Small intestine (tissue), 7 donors: ENCODE measurements at regions not wholly inside any gene's neighbourhood (a gene's known extent, or its start where the extent isn't known, plus 50 kb on each side); places are given as distances from the start of the nearest gene placed in this dataset.
A peak's percentile ranks its signal among the peaks of the same experiment; 100 is the strongest.

Experiments
- DNase-seq, 2 donors: peaks; one replicate each; pipeline versions ENCODE4 v3.0.0 to v3.0.0-alpha.2; 2013
- FAIRE-seq: peaks from 2 replicates; lab custom pipeline; 2012; peaks lifted over from hg19 to GRCh38; lab: Jason Lieb, UNC
- H3K27ac ChIP-seq, 3 donors: one replicate each; pipeline ENCODE4 v1.5.1; 2013; ENCODE audit warnings: low read length in 2 of 3, mild to moderate bottlenecking in 2 of 3, control low read depth in 1 of 3, inconsistent platforms in 1 of 3, low read depth in 1 of 3, moderate library complexity in 1 of 3
- H3K27me3 ChIP-seq, 3 donors: one replicate each; pipeline ENCODE4 v1.6.1; 2013; ENCODE audit warnings: low read length in 3 of 3, inconsistent platforms in 1 of 3; ENCODE audit not compliant: control insufficient read depth in 3 of 3, insufficient read depth in 3 of 3
- H3K36me3 ChIP-seq, 3 donors: one replicate each; pipeline ENCODE4 v1.6.1; 2013; ENCODE audit warnings: low read length in 3 of 3, inconsistent platforms in 1 of 3, low read depth in 1 of 3, mild to moderate bottlenecking in 1 of 3, moderate library complexity in 1 of 3; ENCODE audit not compliant: control insufficient read depth in 3 of 3, insufficient read depth in 2 of 3
- H3K4me1 ChIP-seq, 3 donors: one replicate each; pipeline ENCODE4 v1.6.1; 2013; ENCODE audit warnings: low read length in 2 of 3, inconsistent platforms in 1 of 3, low read depth in 1 of 3, mild to moderate bottlenecking in 1 of 3, moderate library complexity in 1 of 3; ENCODE audit not compliant: control insufficient read depth in 3 of 3, insufficient read depth in 2 of 3
- H3K4me3 ChIP-seq, 3 donors: one replicate each; pipeline ENCODE4 v1.5.1; 2013; ENCODE audit warnings: low read length in 3 of 3, control low read depth in 1 of 3, inconsistent platforms in 1 of 3, low read depth in 1 of 3, mild to moderate bottlenecking in 1 of 3, moderate library complexity in 1 of 3
- H3K9me3 ChIP-seq, 2 donors: one replicate each; pipeline ENCODE4 v1.6.1; 2013; ENCODE audit warnings: low read depth in 1 of 2, low read length in 1 of 2; ENCODE audit not compliant: control insufficient read depth in 2 of 2, insufficient read depth in 1 of 2
- WGBS, 3 donors: extraction: QIAGEN DNeasy Blood & Tissue Kit; methylation state at CpG; one replicate each; pipeline ENCODE4 v1.1.7; 2013; 5-methylcytosine and 5-hydroxymethylcytosine counted together
- donor health status: healthy with polysubstance abuse.
- donor health status: control.
- donor health status: control.
- donor health status: Bipolar disorder and iron deficiency.
- donor health status: healthy.

DNA sequence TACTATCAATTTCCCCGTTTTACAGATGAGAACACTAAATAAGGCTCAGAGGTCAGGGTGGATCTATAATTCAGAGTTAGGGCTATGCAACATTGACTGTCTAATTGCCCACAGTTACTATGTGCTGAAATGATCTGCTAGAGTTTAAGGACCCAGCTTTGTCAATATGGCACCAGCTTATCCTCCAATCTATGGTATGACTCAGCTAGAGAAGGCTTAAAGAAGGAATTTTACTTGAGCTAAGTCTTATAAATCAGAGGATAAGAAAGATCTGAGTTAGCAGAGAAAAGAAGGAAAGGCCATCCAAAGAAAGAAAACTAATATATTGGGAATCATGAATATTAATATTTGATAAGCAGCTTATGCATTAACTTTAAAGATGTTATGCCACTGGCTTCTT lies 78.1 kb downstream of the ASB9 start:
- DNase-seq = no peak

DNA sequence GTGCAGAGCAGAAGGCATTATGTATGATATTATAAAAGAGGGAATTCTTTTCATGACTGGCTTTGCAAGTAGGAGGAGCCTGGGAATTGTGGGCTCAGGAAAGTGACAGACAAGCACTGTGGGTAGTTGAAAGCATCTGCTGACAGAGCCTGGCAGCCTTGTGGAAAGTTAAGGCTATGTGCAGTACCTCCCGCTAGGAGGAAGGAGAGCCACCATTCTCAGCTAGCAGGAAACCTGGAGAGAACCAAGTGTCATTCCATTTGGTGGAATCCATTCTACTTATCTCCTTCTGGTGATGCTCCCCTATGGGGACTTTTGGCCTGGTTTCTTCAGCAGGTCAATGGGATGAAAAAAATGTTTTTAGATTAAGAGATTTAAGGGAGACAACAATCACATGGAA lies 81.8 kb downstream of the ASB9 start:
- FAIRE-seq = no peak
- Histone ChIP-seq H3K4me3 (no peak overlapping the region), H3K4me1 (no peaks in the 10 kb centered on the region), H3K27me3 (no peaks in the 10 kb centered on the region), H3K36me3 (no peaks in the 10 kb centered on the region), H3K27ac (no peak overlapping the region), H3K9me3 (no peaks in the 10 kb centered on the region)
- WGBS, 3 donors = 83 to 92% (median 89%) methylated on average over 1 of the region's 1 CpG
- no peak for DNase-seq

More for the DNA sequence above, 78.1 kb downstream of the ASB9 start:
- WGBS, 3 donors = 50 to 77% (median 57%) methylated on average over 1 of the region's 1 CpG
- no peak overlapping the region for H3K4me3 ChIP-seq
- no peaks in the 10 kb centered on the region for H3K9me3 ChIP-seq
- no peak for FAIRE-seq
- H3K36me3 ChIP-seq = no peaks in the 10 kb centered on the region
- H3K4me1 ChIP-seq = no peaks in the 10 kb centered on the region
- no peak overlapping the region for H3K27ac ChIP-seq
- H3K27me3 ChIP-seq = no peaks in the 10 kb centered on the region

DNA sequence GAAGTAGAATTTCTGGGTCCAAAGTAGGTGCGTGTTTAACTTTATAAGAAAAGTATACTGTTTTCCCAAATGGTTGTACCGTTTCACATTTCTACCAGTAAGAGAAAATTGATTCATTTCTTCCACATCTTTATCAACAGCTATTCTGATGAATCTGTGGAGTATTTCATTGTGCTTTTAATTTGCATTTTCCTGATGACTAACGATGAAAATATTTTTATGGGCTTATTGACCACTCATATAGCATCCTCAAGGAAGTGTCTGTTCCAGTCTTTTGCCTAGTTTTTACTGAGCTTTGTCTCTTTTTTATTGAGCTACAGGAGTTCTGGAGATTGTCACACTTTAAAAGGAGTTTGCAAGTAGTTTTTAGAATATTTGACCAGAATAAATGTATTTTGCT lies 92.6 kb downstream of the ASB9 start:
- DNase-seq = no peak
- no peak for FAIRE-seq
- Histone ChIP-seq H3K4me1 (no peaks in the 10 kb centered on the region), H3K4me3 (no peak overlapping the region), H3K9me3 (no peaks in the 10 kb centered on the region), H3K27ac (no peak overlapping the region), H3K36me3 (no peaks in the 10 kb centered on the region), H3K27me3 (peaks cover 0 to 2% (median 0%) of the 10 kb centered on the region in 3 donors)
- 65 to 89% (median 85%) methylated on average over 3 of the region's 3 CpGs for WGBS, 3 donors

DNA sequence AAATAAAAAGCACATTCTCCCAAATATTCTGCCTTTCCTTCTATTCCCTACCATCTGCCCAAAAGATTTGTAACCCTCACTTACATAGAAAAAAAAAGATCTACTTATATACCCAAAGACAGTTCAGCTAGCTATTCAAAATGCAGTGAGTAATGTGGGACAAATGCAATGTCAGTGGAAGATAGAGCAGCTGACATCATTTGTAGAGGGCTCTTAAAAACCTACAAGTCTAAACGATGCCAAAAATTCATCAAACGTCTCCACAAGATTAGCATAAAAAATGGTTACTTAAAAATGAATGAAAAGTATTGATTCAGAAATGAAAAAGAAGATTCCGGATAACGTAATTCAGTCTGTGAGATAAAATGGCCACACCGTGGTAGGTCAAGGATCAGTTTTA lies 96.5 kb downstream of the ASB9 start:
- H3K9me3 ChIP-seq = no peaks in the 10 kb centered on the region
- WGBS, 3 donors = 77 to 88% (median 87%) methylated on average over 5 of the region's 5 CpGs
- DNase-seq (no peak), FAIRE-seq (no peak)
- H3K27me3 ChIP-seq = no peaks in the 10 kb centered on the region
- no peaks in the 10 kb centered on the region for H3K36me3 ChIP-seq
- no peak overlapping the region for H3K4me3 ChIP-seq
- no peaks in the 10 kb centered on the region for H3K4me1 ChIP-seq
- no peak overlapping the region for H3K27ac ChIP-seq

DNA sequence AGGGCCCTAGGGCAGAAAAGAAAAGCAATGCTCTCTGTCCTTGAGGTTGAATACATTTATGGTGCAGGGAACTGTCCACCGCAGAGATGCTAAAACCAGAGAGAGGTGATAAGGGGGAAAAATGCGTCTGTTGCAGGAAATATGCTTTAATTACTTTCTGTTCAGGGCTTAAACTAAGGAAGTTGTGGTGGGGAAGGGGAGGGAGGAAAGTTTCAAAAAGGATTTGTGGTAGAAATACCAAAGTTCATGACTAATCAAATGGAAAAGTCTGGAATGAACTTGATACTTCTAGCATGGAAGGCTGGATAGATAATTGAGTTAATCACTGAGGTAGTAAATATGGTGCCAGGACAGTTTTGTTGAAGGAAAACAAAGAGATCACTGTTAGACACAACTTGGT lies 99.0 kb downstream of the ASB9 start:
- Histone ChIP-seq H3K36me3 (no peaks in the 10 kb centered on the region), H3K4me1 (no peaks in the 10 kb centered on the region), H3K4me3 (no peak overlapping the region), H3K9me3 (no peaks in the 10 kb centered on the region), H3K27ac (no peak overlapping the region), H3K27me3 (no peaks in the 10 kb centered on the region)
- WGBS, 3 donors = 35 to 47% (median 37%) methylated on average over 2 of the region's 2 CpGs
- FAIRE-seq (no peak), DNase-seq (no peak)

DNA sequence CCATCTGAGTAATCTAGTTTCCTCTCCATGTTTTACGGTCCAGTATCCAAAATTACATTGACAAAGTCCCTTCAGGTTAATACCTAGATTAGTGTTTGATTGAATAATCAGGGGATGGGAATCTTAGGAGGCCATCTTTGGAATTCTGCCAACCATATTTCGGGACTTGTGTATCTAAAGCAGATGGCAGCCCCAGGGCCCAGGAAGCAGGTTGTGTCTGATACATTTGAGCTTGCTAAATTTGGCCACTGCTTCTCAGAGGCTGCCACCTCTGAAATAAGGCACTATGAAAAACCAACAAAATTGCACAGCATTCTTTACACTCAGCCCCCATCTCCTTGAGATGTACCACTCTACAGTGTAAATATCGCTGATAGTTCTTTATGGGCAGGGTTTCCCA lies 102.1 kb downstream of the ASB9 start:
- H3K9me3 ChIP-seq = no peaks in the 10 kb centered on the region
- no peaks in the 10 kb centered on the region for H3K27me3 ChIP-seq
- no peak for DNase-seq
- H3K36me3 ChIP-seq = no peaks in the 10 kb centered on the region
- no peak for FAIRE-seq
- H3K27ac ChIP-seq = no peak overlapping the region
- 77 to 90% (median 88%) methylated on average over 3 of the region's 3 CpGs for whole genome bisulfite sequencing, 3 donors
- H3K4me3 ChIP-seq = no peak overlapping the region
- H3K4me1 ChIP-seq = no peaks in the 10 kb centered on the region

DNA sequence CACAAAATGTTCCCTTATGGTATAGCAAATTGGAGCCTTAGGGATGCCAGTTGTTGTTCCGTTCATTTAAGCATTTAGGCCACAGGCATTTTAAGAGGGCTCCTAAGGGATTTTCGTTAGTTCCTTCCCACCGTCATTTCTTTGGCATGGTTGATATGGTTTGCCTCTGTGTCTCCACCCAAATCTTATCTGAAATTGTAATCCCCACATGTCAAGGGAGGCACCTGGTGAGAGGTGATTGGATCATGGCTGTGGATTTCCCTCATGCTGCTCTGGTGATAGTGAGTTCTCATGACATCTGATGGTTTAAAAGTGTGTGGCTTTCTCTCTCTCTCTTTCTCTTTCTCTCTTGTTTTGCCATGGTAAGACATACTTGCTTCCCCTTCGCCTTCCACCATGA lies 104.1 kb downstream of the ASB9 start:
- Histone ChIP-seq H3K27ac (no peak overlapping the region), H3K27me3 (no peaks in the 10 kb centered on the region), H3K36me3 (no peaks in the 10 kb centered on the region), H3K9me3 (no peaks in the 10 kb centered on the region), H3K4me1 (no peaks in the 10 kb centered on the region), H3K4me3 (no peak overlapping the region)
- WGBS, 3 donors = 79 to 94% (median 92%) methylated on average over 4 of the region's 4 CpGs
- DNase-seq (no peak), FAIRE-seq (no peak)

DNA sequence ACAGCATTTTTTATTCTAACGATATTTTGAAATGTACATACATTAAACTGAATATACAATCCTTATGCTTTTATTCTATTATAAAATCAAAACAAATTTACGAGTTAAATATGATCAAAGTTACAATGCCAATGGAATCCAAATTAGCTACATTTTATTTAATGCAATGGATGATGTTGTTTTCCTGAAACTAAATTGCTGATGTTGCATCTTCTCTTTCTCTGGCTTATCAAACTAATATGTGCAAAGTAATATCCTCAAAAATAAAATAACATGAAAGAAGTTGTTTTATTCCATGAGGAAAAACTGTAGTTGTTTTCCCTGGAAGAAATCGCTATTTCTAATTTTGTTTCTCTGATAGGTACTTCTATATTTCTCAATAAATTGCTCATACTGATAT lies 106.8 kb downstream of the ASB9 start:
- Histone ChIP-seq H3K36me3 (no peaks in the 10 kb centered on the region), H3K27ac (no peak overlapping the region), H3K27me3 (no peaks in the 10 kb centered on the region), H3K4me1 (no peaks in the 10 kb centered on the region), H3K4me3 (no peak overlapping the region), H3K9me3 (no peaks in the 10 kb centered on the region)
- 80 to 86% (median 85%) methylated on average over 3 of the region's 3 CpGs for WGBS, 3 donors
- DNase-seq (no peak), FAIRE-seq (no peak)

DNA sequence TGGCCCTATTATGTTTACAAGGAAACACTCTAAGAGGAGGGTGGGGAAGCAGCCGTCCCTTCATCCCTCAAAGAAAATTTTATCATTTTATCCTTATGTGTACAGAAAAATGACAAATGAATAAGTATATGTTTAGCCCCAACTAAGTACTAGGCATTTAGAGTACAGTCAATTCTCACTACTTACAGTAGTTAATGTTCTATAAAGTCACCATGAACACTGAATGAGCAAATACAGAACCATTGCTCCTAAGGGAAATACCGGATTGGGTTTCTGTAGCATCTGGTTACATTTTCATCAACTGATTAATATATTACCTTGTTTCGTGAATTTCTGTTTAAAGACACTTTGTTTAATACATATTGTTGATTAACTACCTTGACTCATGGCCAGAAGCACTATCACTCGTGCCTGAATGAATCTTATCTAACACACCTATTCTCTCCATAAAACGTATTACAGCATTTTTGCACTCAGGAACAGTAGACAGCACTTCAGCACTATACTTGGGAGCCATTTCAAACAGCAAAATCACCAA lies 109.3 kb downstream of the ASB9 start:
- Histone ChIP-seq H3K27me3 (no peaks in the 10 kb centered on the region), H3K36me3 (no peaks in the 10 kb centered on the region), H3K4me1 (no peaks in the 10 kb centered on the region), H3K27ac (no peak overlapping the region), H3K9me3 (no peaks in the 10 kb centered on the region), H3K4me3 (no peak overlapping the region)
- FAIRE-seq = no peak
- peak in 1 of 2 donors; percentile 37 for DNase-seq
- WGBS, 3 donors = 16 to 53% (median 36%) methylated on average over 5 of the region's 5 CpGs
